GM19035 (cell line): ENCODE measurements at regions not wholly inside any gene's neighbourhood (a gene's known extent, or its start where the extent isn't known, plus 50 kb on each side); places are given as distances from the start of the nearest gene placed in this dataset.
A peak's percentile ranks its signal among the peaks of the same experiment; 100 is the strongest.

Experiments
- ATAC-seq: cut with Tn5 transposase; IDR thresholded peaks from one replicate; pipeline ENCODE4 v1.9.1; 2021; ENCODE audit not compliant: unreplicated experiment

- ATAC-seq = no peak
These were observed 331.1 kb downstream of the MLLT3 start for GRCh38 chr9:20291201-20291600.

DNA sequence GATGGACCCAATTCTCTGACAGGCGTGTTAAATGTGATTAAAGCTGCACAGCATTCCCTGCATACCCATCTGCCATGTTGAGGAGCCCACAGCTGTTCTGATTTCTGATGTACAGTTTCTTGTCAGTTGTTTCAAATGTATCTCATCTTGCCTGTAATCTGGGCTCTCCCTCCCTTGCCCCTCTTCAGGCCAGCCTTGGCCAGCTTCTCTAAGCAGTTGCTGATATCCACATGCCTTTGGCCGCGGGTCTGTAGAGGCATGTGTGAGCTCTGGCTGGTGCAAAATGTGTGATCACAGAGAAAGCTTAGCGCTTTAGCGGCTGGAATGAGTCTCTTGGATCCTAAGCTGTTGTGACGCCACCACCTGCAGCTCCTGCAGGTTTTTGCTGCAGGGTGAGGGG, 332.0 kb downstream of the MLLT3 start:
- no peak for ATAC-seq

GRCh38 chr9:20289423-20290010, 332.8 kb downstream of the MLLT3 start:
- no peak for ATAC-seq

DNA sequence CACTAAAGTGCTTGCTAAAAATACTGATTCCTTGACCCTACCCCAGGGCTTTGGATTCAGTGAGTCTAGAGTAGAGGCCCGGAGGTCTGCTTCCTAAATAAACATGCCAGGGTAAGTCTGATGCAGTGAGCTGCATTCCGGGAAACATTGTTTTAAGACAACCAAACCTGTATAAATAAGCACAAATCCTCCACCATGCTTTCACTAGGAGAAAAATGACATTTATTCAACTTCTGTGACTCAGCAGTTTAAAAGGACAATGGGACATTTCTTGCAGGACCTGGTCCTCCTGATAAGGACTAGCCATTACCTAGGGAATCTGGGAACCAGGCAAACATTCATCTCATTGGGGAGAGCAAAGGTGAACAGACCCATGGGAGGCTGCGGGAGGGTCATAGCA, 335.3 kb downstream of the MLLT3 start:
- ATAC-seq = no peak

- ATAC-seq = no peak
These were observed 336.1 kb downstream of the MLLT3 start for GRCh38 chr9:20286154-20286700.

DNA sequence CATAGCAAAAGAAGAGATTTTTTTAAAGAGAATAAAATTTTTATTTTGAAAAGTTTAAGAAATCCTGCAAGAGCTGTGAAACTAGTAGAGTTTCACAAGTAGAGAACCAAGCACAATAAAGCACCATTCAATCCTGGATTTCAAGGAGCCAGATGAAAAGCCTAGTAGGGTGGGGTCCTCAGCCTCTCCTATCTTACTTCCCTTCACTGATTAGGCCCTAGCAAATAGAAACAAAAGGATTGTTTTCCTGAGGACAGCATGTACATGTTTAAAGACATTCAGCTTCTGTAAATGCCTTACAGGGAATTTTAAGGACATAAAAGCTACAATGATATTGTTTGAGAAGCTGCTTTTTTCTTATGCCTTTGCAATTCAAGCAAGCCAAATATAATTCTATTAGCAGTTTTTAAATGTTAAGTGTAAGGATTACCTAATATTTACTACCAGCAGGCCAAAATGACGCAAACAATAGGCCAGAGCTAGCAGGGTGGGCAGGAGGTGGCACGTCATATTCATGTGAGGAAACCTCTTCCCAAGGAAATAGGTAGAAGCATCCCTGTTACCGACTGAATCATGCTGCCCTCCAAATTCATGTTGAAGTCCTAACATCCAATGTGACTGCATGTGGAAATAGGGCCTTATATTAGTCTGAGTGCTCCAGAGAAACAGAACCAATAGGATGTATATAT, 337.6 kb downstream of the MLLT3 start:
- ATAC-seq = no peak

DNA sequence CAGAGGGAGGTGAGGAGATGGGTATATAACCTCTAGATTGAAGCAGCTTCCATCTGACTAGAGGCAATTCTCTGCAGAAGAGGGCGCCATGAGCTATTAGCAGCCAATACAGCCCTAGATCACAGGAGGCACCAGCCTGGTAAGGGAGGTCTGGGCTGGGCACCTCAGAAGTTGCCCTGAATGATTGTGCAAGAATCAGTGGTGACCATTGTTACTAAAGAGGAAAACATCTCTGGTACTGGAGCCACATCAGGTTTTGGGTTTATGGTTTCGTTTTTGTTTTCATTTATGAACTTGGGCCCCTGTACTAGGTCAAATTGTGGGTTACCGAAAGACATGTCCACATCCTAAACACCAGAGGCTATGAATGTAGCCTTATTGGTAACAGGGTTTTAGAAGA, 342.0 kb downstream of the MLLT3 start:
- ATAC-seq = no peak

GRCh38 chr9:20276762-20277161, 345.5 kb downstream of the MLLT3 start:
- ATAC-seq = no peak

GRCh38 chr9:20271723-20272122, 350.6 kb downstream of the MLLT3 start:
- no peak for ATAC-seq

GRCh38 chr9:20271096-20271495, 351.2 kb downstream of the MLLT3 start:
- ATAC-seq = no peak

DNA sequence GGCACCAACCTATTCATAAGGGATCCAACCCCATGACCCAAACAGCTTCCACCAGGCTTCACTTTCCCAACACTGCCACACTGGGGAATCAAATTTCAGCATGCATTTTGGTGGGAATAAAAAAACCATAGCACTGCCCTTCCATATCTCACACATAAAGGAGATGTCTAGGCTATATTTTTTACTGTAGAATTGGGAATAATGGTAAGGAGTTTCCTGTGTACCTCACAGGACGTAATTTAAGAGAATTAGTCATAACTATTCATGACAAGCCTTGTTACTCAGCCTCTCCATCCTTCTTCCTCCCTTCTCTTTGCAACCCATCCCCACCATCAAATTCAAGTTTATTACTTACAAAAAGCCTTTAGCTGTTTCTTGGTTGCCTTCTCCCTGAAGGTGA, 352.1 kb downstream of the MLLT3 start:
- no peak for ATAC-seq

DNA sequence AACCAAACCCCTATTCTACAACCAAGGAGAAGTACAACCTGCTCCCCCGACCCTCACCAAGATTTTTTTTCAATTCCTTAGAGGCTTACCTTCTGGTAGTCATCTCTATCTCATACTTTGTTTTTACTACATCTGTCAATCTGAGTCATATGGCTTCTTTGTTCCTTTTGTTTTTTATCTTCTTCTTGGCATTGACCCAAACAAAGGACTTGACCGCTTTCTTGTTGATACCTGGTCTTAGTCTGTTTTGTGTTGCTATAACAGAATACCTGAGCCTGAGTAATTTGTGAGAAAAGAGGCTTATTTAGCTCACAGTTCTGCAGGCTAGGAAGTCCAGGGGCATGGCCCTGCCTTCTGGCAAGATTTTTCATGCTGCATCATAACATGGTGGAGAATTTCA, 352.7 kb downstream of the MLLT3 start:
- no peak for ATAC-seq

GRCh38 chr9:20264896-20265295, 357.4 kb downstream of the MLLT3 start:
- ATAC-seq = no peak

GRCh38 chr9:20262611-20263010, 359.7 kb downstream of the MLLT3 start:
- no peak for ATAC-seq

- no peak for ATAC-seq
These were observed 365.9 kb downstream of the MLLT3 start for GRCh38 chr9:20256284-20256948.

GRCh38 chr9:20255052-20255451, 367.2 kb downstream of the MLLT3 start:
- no peak for ATAC-seq

DNA sequence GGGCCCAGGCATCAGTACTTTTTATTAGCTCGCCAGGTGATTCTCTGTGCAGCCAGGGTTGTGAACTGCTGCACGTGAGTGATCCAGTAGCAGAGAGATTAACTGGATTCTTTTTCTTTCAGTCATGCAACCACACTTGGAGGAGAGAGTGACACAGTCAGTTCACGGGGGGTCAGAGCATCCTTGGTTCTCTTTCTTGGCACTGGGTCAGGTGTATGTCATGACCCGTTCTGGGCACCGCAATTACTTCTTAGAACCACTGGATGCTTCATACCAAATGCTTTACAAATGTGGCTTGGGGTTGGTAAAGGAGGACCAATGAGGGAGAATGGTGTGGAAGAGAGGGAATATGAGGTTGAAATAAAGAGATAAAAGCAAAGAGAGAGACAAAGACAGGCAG, 368.7 kb downstream of the MLLT3 start:
- ATAC-seq = no peak

DNA sequence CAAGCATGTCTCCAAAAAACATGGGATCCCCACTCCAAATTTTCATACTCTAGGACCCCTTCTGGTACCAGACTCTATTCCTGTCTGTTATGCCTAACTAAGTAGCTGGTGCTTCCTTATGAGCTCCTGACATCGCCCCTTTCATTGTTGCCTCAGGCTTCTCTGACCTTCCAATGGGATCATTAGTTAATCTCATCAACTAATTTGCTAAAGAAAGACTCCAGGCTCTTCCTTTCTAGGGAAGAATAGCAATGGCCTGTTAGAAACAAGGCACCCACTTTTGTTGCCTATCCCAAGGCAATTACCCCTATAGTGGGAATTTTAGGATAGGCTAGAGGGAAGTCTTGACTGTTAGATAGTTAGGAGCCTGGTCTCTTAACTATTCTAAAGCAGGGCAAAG, 369.5 kb downstream of the MLLT3 start:
- ATAC-seq = no peak

DNA sequence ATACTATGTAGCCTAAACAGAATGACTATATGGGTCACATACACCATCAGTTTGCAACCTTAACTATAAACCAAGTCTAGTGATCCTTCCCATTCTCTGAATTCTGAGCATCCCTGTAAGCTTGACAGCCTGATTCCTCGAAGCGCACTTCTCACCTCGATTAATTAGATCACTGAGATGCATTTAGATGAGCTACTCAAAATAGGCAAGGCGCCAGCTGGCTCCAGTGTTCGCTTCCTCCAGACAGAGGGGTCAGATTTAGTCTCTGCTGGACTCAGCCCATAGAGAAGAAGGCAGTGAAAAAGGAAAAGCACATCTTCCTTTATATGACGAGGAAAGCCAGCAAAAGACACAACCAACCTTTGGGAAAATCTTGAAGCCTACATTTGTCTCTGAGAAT, 371.5 kb downstream of the MLLT3 start:
- ATAC-seq = no peak

DNA sequence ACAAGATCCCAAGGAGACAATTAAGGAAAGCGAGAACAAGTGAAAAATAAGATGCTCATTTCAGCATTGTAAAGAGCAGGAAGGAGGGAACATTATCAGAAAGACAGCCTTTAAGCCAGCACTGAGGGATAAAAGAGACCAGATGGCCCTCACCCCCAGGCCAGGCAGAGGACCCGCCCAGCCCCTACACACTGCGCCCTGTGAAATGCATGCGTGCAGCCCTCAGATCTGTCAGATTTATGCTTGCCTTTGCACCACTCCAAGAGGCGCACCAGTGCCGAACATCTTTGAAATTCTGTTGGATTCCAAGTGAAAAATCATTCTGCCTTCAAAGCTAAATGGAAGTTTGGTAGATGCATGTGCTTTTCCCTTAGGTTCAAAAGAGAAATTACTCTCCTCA, 378.0 kb downstream of the MLLT3 start:
- no peak for ATAC-seq

DNA sequence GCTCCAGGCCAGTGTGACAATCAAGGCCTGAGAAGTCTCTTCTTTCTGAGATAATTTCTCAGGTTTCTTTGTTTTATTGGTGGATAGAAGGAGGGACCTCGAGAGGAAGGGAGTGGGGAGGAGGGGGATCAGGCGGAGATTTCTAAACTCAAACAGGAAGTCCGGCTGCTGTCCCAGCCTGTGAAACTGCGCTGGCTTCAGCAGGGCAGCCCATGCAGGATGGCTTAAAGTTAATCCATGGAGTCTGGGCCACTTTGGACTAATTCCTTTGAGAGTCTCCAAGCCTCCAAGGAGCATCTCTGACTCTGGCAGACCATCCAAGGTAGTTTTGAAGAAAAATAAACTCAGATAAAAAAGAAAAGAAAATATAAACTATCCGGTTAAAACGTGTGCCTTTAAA, 378.5 kb downstream of the MLLT3 start:
- no peak for ATAC-seq

- ATAC-seq = peak; percentile 86
These were observed 379.6 kb downstream of the MLLT3 start for GRCh38 chr9:20242510-20243189.
